T-helper 2 cell treated with Interferon-gamma antibody and Interleukin-4, amounts not matched to agents 100 ng/mL and 5 ng/mL, for 36 hours (primary cell): ENCODE measurements at regions not wholly inside any gene's neighbourhood (a gene's known extent, or its start where the extent isn't known, plus 50 kb on each side); places are given as distances from the start of the nearest gene placed in this dataset.
"Not testable (repeated sequence)": the region's sequence is repeated elsewhere in the genome, so short reads cannot be mapped to it uniquely, and the experiment has no call there.

Experiments
- intact Hi-C: fragments of 100-400 bp; cut with micrococcal nuclease; formaldehyde crosslinking; loops from one replicate; pipeline ENCODE4 v1.15.1; 2023

- intact Hi-C loops: no loop called here
Observed at GRCh38 chr1:81738875-81739274, 61.9 kb upstream of the ADGRL2 start.

GRCh38 chr1:81733480-81733879 is 67.3 kb upstream of the ADGRL2 start:
- intact Hi-C loops: no loop called here

DNA sequence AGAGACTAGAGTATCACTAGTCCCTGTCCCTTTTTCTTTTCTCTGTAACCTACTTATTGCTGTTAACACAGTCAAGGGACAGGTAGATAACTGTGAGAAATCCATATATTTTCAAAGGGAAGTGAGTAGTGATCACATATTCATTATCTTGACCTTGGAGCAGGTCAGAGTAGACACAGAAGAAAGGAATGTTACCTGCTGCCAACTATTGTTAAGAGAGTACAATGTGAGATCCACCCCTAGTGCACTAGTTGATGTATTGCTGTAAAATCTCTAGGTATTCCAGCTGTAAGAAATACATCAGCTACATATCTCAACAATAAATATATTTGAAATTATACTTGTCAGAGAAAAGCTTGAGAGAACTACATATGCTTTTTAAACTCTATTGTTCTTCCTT is 68.7 kb upstream of the ADGRL2 start:
- intact Hi-C loops: no loop called here

GRCh38 chr1:81730881-81731280 is 69.9 kb upstream of the ADGRL2 start:
- intact Hi-C loops: no loop called here

- intact Hi-C loops: not testable (repeated sequence)
Observed at GRCh38 chr1:81730299-81730698, 70.4 kb upstream of the ADGRL2 start.

GRCh38 chr1:81729818-81730217 is 70.9 kb upstream of the ADGRL2 start:
- intact Hi-C loops: no loop called here

GRCh38 chr1:81729239-81729638 is 71.5 kb upstream of the ADGRL2 start:
- intact Hi-C loops: no loop called here

- intact Hi-C loops: no loop called here
Observed at GRCh38 chr1:81725823-81726222, 74.9 kb upstream of the ADGRL2 start.

- intact Hi-C loops: not testable (repeated sequence)
Observed at GRCh38 chr1:81722631-81723328, 78.0 kb upstream of the ADGRL2 start.

- intact Hi-C loops: not testable (repeated sequence)
Observed at GRCh38 chr1:81720256-81720655, 80.5 kb upstream of the ADGRL2 start.

- intact Hi-C loops: no loop called here
Observed at GRCh38 chr1:81717230-81717629, 83.5 kb upstream of the ADGRL2 start.

GRCh38 chr1:81715391-81715790 is 85.3 kb upstream of the ADGRL2 start:
- intact Hi-C loops: no loop called here

GRCh38 chr1:81714636-81715035 is 86.1 kb upstream of the ADGRL2 start:
- intact Hi-C loops: no loop called here

GRCh38 chr1:81712425-81712824 is 88.3 kb upstream of the ADGRL2 start:
- intact Hi-C loops: no loop called here

DNA sequence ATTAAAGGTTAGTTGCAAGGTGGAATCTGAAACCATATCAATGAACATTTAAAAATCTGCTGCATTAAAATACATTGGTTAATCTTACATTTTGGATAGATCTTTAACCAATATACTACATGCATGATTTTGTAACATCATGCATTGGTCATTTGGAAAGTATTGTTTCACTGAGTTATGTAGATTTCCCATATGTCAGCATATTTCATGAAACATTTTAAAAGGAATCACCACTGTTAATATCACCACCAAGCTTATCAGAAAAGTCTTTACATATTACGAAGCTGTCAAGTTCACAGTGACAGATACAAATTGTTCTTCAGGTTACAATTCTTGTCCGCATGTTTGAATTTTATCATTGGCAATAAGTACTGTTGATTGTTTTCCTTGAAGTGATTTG is 89.9 kb upstream of the ADGRL2 start:
- intact Hi-C loops: no loop called here

DNA sequence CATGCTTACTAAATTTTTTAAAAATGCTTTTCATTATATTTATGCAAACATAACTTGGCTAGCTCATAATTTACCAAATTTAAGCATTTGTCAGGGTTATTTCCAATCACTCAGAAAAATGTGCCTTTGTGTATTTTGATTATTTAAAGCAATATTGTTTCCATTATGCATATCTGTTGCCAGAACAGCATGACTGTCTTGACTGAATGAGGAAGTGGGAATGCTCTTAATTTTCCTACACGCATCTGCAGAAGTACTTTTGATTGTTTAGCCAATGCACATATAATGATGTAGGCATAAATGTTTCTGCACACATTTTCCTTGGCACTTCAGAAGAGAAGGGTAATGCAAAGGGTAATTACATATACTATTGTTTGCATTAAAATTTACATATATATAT is 92.5 kb upstream of the ADGRL2 start:
- intact Hi-C loops: no loop called here

GRCh38 chr1:81706650-81707435 is 93.9 kb upstream of the ADGRL2 start:
- intact Hi-C loops: no loop called here

GRCh38 chr1:81703756-81704463 is 96.8 kb upstream of the ADGRL2 start:
- intact Hi-C loops: no loop called here

GRCh38 chr1:81703391-81703755 is 97.4 kb upstream of the ADGRL2 start:
- intact Hi-C loops: no loop called here

- intact Hi-C loops: no loop called here
Observed at GRCh38 chr1:81702903-81703302, 97.8 kb upstream of the ADGRL2 start.

DNA sequence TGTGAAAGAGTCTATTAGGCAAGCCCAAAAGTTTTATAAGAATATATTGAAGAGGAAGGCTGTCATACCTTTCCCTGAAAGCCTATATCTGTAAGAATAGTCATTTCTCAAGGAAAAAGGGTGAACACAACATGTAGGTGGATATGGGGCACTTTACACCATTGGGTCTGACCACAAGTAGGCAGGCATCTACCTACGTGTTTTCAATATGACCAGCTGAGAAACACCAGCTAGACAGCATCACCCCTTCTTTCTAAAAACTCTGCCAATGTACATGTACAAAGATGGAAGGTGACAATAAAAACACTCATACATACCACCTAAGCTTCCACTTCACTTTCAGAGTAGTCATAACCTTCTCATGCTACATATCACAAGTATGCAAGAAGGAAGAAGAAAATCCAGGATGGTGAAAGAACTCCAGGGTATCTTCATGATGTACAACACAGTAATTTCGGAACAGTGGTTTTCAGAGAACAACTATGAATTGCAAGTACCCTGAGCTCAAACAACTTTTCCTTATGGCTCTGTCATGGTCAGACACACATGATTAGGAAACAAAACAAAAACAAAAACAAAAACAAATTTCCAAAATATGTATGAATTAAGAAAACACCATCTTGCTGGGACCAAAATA is 98.5 kb upstream of the ADGRL2 start:
- intact Hi-C loops: no loop called here
